H1 (cell line): ENCODE measurements at regions not wholly inside any gene's neighbourhood (a gene's known extent, or its start where the extent isn't known, plus 50 kb on each side); places are given as distances from the start of the nearest gene placed in this dataset.

Experiments used
- CTCF ChIA-PET: fragments of 300-600 bp; sonication (Branson Sonifier 250); formaldehyde crosslinking; loops from one replicate; lab custom pipeline; 2021; ENCODE audit not compliant: partially characterized antibody; lab: Charles Lee
- POLR2A ChIA-PET: fragments of 300-600 bp; sonication (Branson Sonifier 250); formaldehyde crosslinking; loops from one replicate; lab custom pipeline; 2021; ENCODE audit warnings: inconsistent platforms; ENCODE audit not compliant: partially characterized antibody; lab: Charles Lee
- DNase-seq, 2 experiments: peaks; one replicate each; pipeline versions ENCODE4 v3.0.0 to v3.0.0-alpha.2; 2010 to 2022; ENCODE audit warnings: low spot score in 2 of 2, low read depth in 1 of 2, mixed read lengths in 1 of 2
- FAIRE-seq: peaks from 2 replicates; lab custom pipeline; 2011; peaks lifted over from hg19 to GRCh38; lab: Jason Lieb, UNC
- H2AFZ ChIP-seq: 2 replicates; pipeline ENCODE4 v1.8.1; 2012; ENCODE audit warnings: low read length, inconsistent platforms
- H2AK5ac ChIP-seq: 2 replicates; pipeline ENCODE4 v1.6.1; 2013; ENCODE audit warnings: low read depth, low read length
- H2BK120ac ChIP-seq: replicated peaks from 2 replicates; pipeline ENCODE3; 2013; ENCODE audit warnings: low read depth, low read length, inconsistent platforms
- H2BK12ac ChIP-seq: 2 replicates; pipeline ENCODE4 v1.6.1; 2013; ENCODE audit warnings: low read depth, low read length
- H2BK15ac ChIP-seq: 2 replicates; pipeline ENCODE4 v1.6.1; 2013; ENCODE audit warnings: low read length
- H2BK20ac ChIP-seq: 2 replicates; pipeline ENCODE4 v1.6.1; 2013; ENCODE audit warnings: low read length
- H2BK5ac ChIP-seq: 2 replicates; pipeline ENCODE4 v1.6.1; 2013; ENCODE audit warnings: low read depth, low read length
- H3K14ac ChIP-seq: 2 replicates; pipeline ENCODE4 v1.6.1; 2013; ENCODE audit warnings: inconsistent platforms; ENCODE audit not compliant: insufficient read length
- H3K18ac ChIP-seq: 2 replicates; pipeline ENCODE4 v1.6.1; 2013; ENCODE audit warnings: low read length; ENCODE audit errors: extremely low read depth
- H3K23ac ChIP-seq: 2 replicates; pipeline ENCODE4 v1.6.1; 2013; ENCODE audit warnings: inconsistent platforms; ENCODE audit not compliant: insufficient read length
- H3K23me2 ChIP-seq: 2 replicates; pipeline ENCODE4 v1.6.1; 2013; ENCODE audit warnings: low read depth, low read length
- H3K27ac ChIP-seq: 2 replicates; pipeline ENCODE4 v1.6.1; 2011; ENCODE audit warnings: low read depth, low read length, inconsistent platforms
- H3K27me3 ChIP-seq, 4 experiments: replicated peaks in 1 of 4; 1 replicate in 1 of 4; 2 replicates in 3 of 4; pipeline versions ENCODE4 v1.6.1 to v1.8.1; 2011 to 2013; ENCODE audit warnings: low read length in 3 of 4, mild to moderate bottlenecking in 3 of 4, inconsistent platforms in 2 of 4, mixed read lengths in 2 of 4, moderate library complexity in 1 of 4; ENCODE audit not compliant: control insufficient read depth in 3 of 4, insufficient read depth in 3 of 4; ENCODE audit errors: extremely low read depth in 1 of 4
- H3K36me3 ChIP-seq, 4 experiments: 2 replicates each; pipeline versions ENCODE4 v1.6.1 to v1.8.1; 2011 to 2013; ENCODE audit warnings: mild to moderate bottlenecking in 4 of 4, low read length in 3 of 4, moderate library complexity in 2 of 4, control low read depth in 1 of 4, inconsistent platforms in 1 of 4; ENCODE audit not compliant: insufficient read depth in 4 of 4, control insufficient read depth in 2 of 4
- H3K4ac ChIP-seq: replicated peaks from 2 replicates; pipeline ENCODE3; 2013; ENCODE audit warnings: low read length, low read depth, mixed read lengths, inconsistent platforms; ENCODE audit not compliant: insufficient read length
- H3K4me1 ChIP-seq, 4 experiments: replicated peaks in 1 of 4; 1 replicate in 1 of 4; 2 replicates in 3 of 4; pipeline versions ENCODE4 v1.6.1 to v1.8.1; 2011 to 2013; ENCODE audit warnings: low read length in 3 of 4, inconsistent platforms in 2 of 4, mixed read lengths in 1 of 4; ENCODE audit not compliant: insufficient read depth in 4 of 4, control insufficient read depth in 3 of 4
- H3K4me2 ChIP-seq, 2 experiments: 2 replicates each; pipeline versions ENCODE4 v1.6.1 to v1.8.1; 2011 to 2013; ENCODE audit warnings: low read depth in 2 of 2, low read length in 2 of 2, control low read depth in 1 of 2, inconsistent platforms in 1 of 2, mild to moderate bottlenecking in 1 of 2; ENCODE audit not compliant: insufficient read depth in 1 of 2
- H3K4me3 ChIP-seq, 4 experiments: fragments of 200-600, 300-600 bp in 1 of 4; sonication (generic), shearing (Covaris generic), sonication (Bioruptor Twin) in 1 of 4; 2 replicates each; pipeline versions ENCODE4 v1.5.1 to v1.8.1; 2011 to 2016; ENCODE audit warnings: low read length in 4 of 4, low read depth in 3 of 4, control low read depth in 2 of 4, inconsistent platforms in 2 of 4, mild to moderate bottlenecking in 2 of 4, mixed read lengths in 1 of 4, moderate library complexity in 1 of 4; ENCODE audit not compliant: insufficient read depth in 2 of 4; ENCODE audit errors: extremely low read depth in 1 of 4
- H3K56ac ChIP-seq: replicated peaks from 2 replicates; pipeline ENCODE3; 2013; ENCODE audit warnings: low read depth, mild to moderate bottlenecking, mixed read lengths, low read length, inconsistent platforms; ENCODE audit not compliant: insufficient read length
- H3K79me1 ChIP-seq: 2 replicates; pipeline ENCODE4 v1.6.1; 2013; ENCODE audit warnings: low read depth, low read length, control low read depth
- H3K79me2 ChIP-seq, 2 experiments: 2 replicates each; pipeline versions ENCODE4 v1.6.1 to v1.8.1; 2012 to 2013; ENCODE audit warnings: low read length in 2 of 2, mild to moderate bottlenecking in 2 of 2, inconsistent platforms in 1 of 2; ENCODE audit not compliant: insufficient read depth in 2 of 2, control insufficient read depth in 1 of 2
- H3K9ac ChIP-seq, 4 experiments: replicated peaks in 1 of 4; 1 replicate in 1 of 4; 2 replicates in 3 of 4; pipeline versions ENCODE4 v1.6.1 to v1.8.1; 2011 to 2013; ENCODE audit warnings: low read depth in 3 of 4, low read length in 3 of 4, control low read depth in 2 of 4, mild to moderate bottlenecking in 2 of 4, moderate library complexity in 2 of 4, inconsistent platforms in 1 of 4; ENCODE audit errors: extremely low read depth in 1 of 4
- H3K9me3 ChIP-seq, 2 experiments: 2 replicates each; pipeline versions ENCODE4 v1.6.1 to v1.8.1; 2012 to 2013; ENCODE audit warnings: mild to moderate bottlenecking in 2 of 2, moderate library complexity in 2 of 2, control low read depth in 1 of 2, inconsistent platforms in 1 of 2, low read depth in 1 of 2, low read length in 1 of 2, mixed read lengths in 1 of 2; ENCODE audit not compliant: insufficient read depth in 2 of 2
- H4K20me1 ChIP-seq, 2 experiments: replicated peaks in 1 of 2; 2 replicates each; pipeline versions ENCODE3 to v1.8.1; 2011 to 2013; ENCODE audit warnings: inconsistent platforms in 2 of 2, low read length in 2 of 2, mild to moderate bottlenecking in 1 of 2; ENCODE audit not compliant: insufficient read depth in 2 of 2, control insufficient read depth in 1 of 2
- H4K5ac ChIP-seq: 2 replicates; pipeline ENCODE4 v1.6.1; 2013; ENCODE audit warnings: low read length, low read depth, mixed read lengths, inconsistent platforms; ENCODE audit not compliant: insufficient read length
- H4K8ac ChIP-seq: 2 replicates; pipeline ENCODE4 v1.8.0; 2013; ENCODE audit warnings: mild to moderate bottlenecking, moderate library complexity, low read length, inconsistent platforms; ENCODE audit not compliant: insufficient read depth; ENCODE audit errors: extremely low read depth
- H4K91ac ChIP-seq: replicated peaks from 2 replicates; pipeline ENCODE3; 2013; ENCODE audit warnings: low read length, mixed read lengths, inconsistent platforms; ENCODE audit not compliant: insufficient read length
- HDAC2 ChIP-seq, 2 experiments: fragments of 300-600 bp in 1 of 2; sonication (generic) in 1 of 2; IDR thresholded peaks; 2 replicates each; pipeline ENCODE4 v1.6.1; 2011 to 2012; ENCODE audit warnings: low read depth in 2 of 2, low read length in 2 of 2, mild to moderate bottlenecking in 2 of 2, moderate library complexity in 2 of 2, borderline replicate concordance in 1 of 2, inconsistent platforms in 1 of 2
- HDAC6 ChIP-seq: IDR thresholded peaks from one replicate; pipeline ENCODE4 v1.7.1; 2012; ENCODE audit warnings: low read depth, mild to moderate bottlenecking, inconsistent platforms, low read length, moderate library complexity
- PHF8 ChIP-seq: fragments of 200-600 bp; sonication (generic); conservative IDR thresholded peaks from 2 replicates; pipeline ENCODE4 v1.7.1; 2012; ENCODE audit warnings: low read depth, mild to moderate bottlenecking, inconsistent platforms, low read length, moderate library complexity
- ZNF274 ChIP-seq: IDR thresholded peaks from 2 replicates; pipeline ENCODE4 v1.7.0; 2012; ENCODE audit warnings: low read length, borderline replicate concordance; ENCODE audit errors: extremely low read depth

- CTCF ChIA-PET = interaction anchor here (4.5 kb wide), 1 partner anchor 17 kb away, joined by 20 read pairs; no protein-coding TSS in a partner anchor
These were observed 188.3 kb upstream of the ZSWIM2 start for GRCh38 chr2:187037310-187037709.

More at GRCh38 chr2:187037310-187037709, 188.3 kb upstream of the ZSWIM2 start:
- no peak overlapping the region for H3K23ac ChIP-seq
- H3K23me2 ChIP-seq = no peaks in the 10 kb centered on the region
- H2AK5ac ChIP-seq = no peak overlapping the region
- TF ChIP-seq HDAC6 = no peak
- TF ChIP-seq PHF8 = no peak
- no peak for TF ChIP-seq HDAC2 (IDR thresholded peaks at IDR 0.05; ENCODE audit: borderline replicate concordance in 1 of 2, low read depth in 2 of 2, low read length in 2 of 2)
- no peak for TF ChIP-seq ZNF274
- TF ChIP-seq, all 59 proteins: peak for 0
- POLR2A ChIA-PET = no interaction called here
- no peaks in the 10 kb centered on the region for H3K36me3 ChIP-seq
- no peak overlapping the region for H3K56ac ChIP-seq
- no peaks in the 10 kb centered on the region for H3K27me3 ChIP-seq
- H3K18ac ChIP-seq = no peak overlapping the region
- no peak overlapping the region for H3K14ac ChIP-seq
- H3K4me2 ChIP-seq = no peak overlapping the region
- no peak for FAIRE-seq
- H3K79me1 ChIP-seq = no peaks in the 10 kb centered on the region
- H4K5ac ChIP-seq = no peak overlapping the region
- DNase-seq = no peak
- H4K20me1 ChIP-seq = no peaks in the 10 kb centered on the region
- H2BK15ac ChIP-seq = no peak overlapping the region
- no peak overlapping the region for H4K8ac ChIP-seq
- H2BK20ac ChIP-seq = no peak overlapping the region
- H2BK120ac ChIP-seq = no peak overlapping the region
- H2BK5ac ChIP-seq = no peak overlapping the region
- no peaks in the 10 kb centered on the region for H3K9me3 ChIP-seq
- H4K91ac ChIP-seq = no peak overlapping the region
- H3K27ac ChIP-seq = no peak overlapping the region
- no peak overlapping the region for H3K4me3 ChIP-seq
- no peak overlapping the region for H3K4ac ChIP-seq
- no peak overlapping the region for H2AFZ ChIP-seq
- no peak overlapping the region for H3K9ac ChIP-seq
- no peaks in the 10 kb centered on the region for H3K79me2 ChIP-seq
- H3K4me1 ChIP-seq = no peaks in the 10 kb centered on the region
- no peak overlapping the region for H2BK12ac ChIP-seq
